GM12872 (cell line): ENCODE measurements at regions not wholly inside any gene's neighbourhood (a gene's known extent, or its start where the extent isn't known, plus 50 kb on each side); places are given as distances from the start of the nearest gene placed in this dataset.

Experiments
- CTCF ChIP-seq: IDR thresholded peaks from 3 replicates; pipeline ENCODE4 v1.5.1; 2011; ENCODE audit warnings: low read depth, mild to moderate bottlenecking, low read length, moderate library complexity; ENCODE audit not compliant: insufficient read depth

- no peak for TF ChIP-seq CTCF
Measured at GRCh38 chr7:49639068-49639593, 134.3 kb upstream of the VWC2 start.

GRCh38 chr7:49639808-49640207 lies 133.6 kb upstream of the VWC2 start:
- no peak for TF ChIP-seq CTCF

GRCh38 chr7:49643321-49643720 lies 130.1 kb upstream of the VWC2 start:
- no peak for TF ChIP-seq CTCF

- no peak for TF ChIP-seq CTCF
Measured at GRCh38 chr7:49643736-49644135, 129.7 kb upstream of the VWC2 start.

GRCh38 chr7:49644396-49645166 lies 128.9 kb upstream of the VWC2 start:
- TF ChIP-seq CTCF = no peak

GRCh38 chr7:49645296-49645695 lies 128.1 kb upstream of the VWC2 start:
- TF ChIP-seq CTCF = no peak

- no peak for TF ChIP-seq CTCF
Measured at GRCh38 chr7:49660170-49660783, 113.2 kb upstream of the VWC2 start.
